ENCODE measurements at regions not wholly inside any gene's neighbourhood (a gene's known extent, or its start where the extent isn't known, plus 50 kb on each side); places are given as distances from the start of the nearest gene placed in this dataset.

GRCh38 chr3:197356741-197357140 lies 58.3 kb upstream of the DLG1 start:
- Histone ChIP-seq H3K36me3 (no peaks in the 10 kb centered on the region), H3K4me1 (peaks cover 21% of the 10 kb centered on the region), H3K27me3 (no peaks in the 10 kb centered on the region), H3K4me3 (ENCODE audit: low read depth, low read length) (no peak overlapping the region), H3K9me3 (0 out of 2 replicates have a peak, but pooled peaks cover 4% of the 10 kb centered on the region)
- TF ChIP-seq, protein P1, sequence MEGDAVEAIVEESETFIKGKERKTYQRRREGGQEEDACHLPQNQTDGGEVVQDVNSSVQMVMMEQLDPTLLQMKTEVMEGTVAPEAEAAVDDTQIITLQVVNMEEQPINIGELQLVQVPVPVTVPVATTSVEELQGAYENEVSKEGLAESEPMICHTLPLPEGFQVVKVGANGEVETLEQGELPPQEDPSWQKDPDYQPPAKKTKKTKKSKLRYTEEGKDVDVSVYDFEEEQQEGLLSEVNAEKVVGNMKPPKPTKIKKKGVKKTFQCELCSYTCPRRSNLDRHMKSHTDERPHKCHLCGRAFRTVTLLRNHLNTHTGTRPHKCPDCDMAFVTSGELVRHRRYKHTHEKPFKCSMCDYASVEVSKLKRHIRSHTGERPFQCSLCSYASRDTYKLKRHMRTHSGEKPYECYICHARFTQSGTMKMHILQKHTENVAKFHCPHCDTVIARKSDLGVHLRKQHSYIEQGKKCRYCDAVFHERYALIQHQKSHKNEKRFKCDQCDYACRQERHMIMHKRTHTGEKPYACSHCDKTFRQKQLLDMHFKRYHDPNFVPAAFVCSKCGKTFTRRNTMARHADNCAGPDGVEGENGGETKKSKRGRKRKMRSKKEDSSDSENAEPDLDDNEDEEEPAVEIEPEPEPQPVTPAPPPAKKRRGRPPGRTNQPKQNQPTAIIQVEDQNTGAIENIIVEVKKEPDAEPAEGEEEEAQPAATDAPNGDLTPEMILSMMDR (IDR thresholded peaks at IDR 0.05; ENCODE audit: low read depth, low read length) = no peak
- DNase-seq = no peak

DNA sequence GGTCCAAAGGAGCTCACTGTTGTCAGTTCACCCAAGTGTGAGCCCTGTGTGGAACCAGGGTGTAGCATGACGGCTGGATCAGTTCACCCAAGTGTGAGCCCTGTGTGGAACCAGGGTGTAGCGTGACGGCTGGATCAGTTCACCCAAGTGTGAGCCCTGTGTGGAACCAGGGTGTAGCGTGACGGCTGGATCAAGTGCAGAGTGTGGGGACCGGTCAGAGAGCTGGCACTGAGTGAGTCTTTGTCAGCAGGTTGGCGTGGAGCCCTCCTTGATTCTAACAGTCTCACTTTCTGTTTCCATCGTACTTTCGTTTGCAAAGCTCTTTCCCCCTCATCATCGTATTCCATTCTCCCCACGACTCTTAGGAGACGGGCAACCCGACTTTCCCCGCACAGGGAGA lies 57.9 kb upstream of the DLG1 start:
- H3K9me3 ChIP-seq = 0 out of 2 replicates have a peak, but pooled peaks cover 4% of the 10 kb centered on the region
- H3K36me3 ChIP-seq = no peaks in the 10 kb centered on the region
- DNase-seq = no peak
- H3K4me1 ChIP-seq = peaks cover 21% of the 10 kb centered on the region
- TF ChIP-seq, protein P1 (IDR thresholded peaks at IDR 0.05; ENCODE audit: low read depth, low read length) = no peak
- H3K27me3 ChIP-seq = no peaks in the 10 kb centered on the region
- H3K4me3 ChIP-seq (ENCODE audit: low read depth, low read length) = no peak overlapping the region

- DNase-seq = no peak
- TF ChIP-seq, protein P1 (IDR thresholded peaks at IDR 0.05; ENCODE audit: low read depth, low read length) = no peak
Observed at GRCh38 chr3:197355713-197356112, 57.3 kb upstream of the DLG1 start.

DNA sequence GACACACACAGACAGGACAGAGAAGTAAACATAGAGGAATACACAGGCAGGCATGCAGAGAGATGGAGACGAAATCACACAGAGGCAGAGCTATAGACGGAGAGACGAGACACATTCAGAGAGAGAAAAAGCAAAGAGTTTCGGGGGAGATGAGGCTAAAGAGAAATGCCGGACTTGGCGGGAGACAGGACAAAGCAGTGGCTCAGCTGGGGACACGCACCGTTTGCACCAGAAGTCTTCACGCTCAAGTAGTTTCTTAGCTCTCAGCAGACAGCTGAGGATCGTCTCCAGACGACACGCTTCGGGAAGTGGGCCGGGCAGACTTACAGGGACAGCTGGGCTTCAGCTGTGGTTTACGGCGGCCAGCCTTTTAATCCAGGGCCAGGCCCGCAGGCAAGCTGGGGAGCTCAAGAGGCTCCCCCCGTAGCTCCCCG lies 56.2 kb upstream of the DLG1 start:
- no peaks in the 10 kb centered on the region for H3K36me3 ChIP-seq
- no peaks in the 10 kb centered on the region for H3K9me3 ChIP-seq
- H3K4me1 ChIP-seq = peaks cover 21% of the 10 kb centered on the region
- H3K27me3 ChIP-seq = no peaks in the 10 kb centered on the region
- TF ChIP-seq, protein P1 (IDR thresholded peaks at IDR 0.05; ENCODE audit: low read depth, low read length) = no peak
- peak; percentile 38 for DNase-seq
- no peak overlapping the region for H3K4me3 ChIP-seq (ENCODE audit: low read depth, low read length)

More at GRCh38 chr3:197355713-197356112, 57.3 kb upstream of the DLG1 start:
- Histone ChIP-seq H3K9me3 (0 out of 2 replicates have a peak, but pooled peaks cover 4% of the 10 kb centered on the region), H3K4me1 (peaks cover 21% of the 10 kb centered on the region), H3K36me3 (no peaks in the 10 kb centered on the region), H3K27me3 (no peaks in the 10 kb centered on the region), H3K4me3 (ENCODE audit: low read depth, low read length) (no peak overlapping the region)

GRCh38 chr3:197353867-197354567 lies 55.6 kb upstream of the DLG1 start:
- Histone ChIP-seq H3K4me1 (peaks cover 21% of the 10 kb centered on the region), H3K4me3 (ENCODE audit: low read depth, low read length) (no peak overlapping the region), H3K36me3 (no peaks in the 10 kb centered on the region), H3K9me3 (no peaks in the 10 kb centered on the region), H3K27me3 (no peaks in the 10 kb centered on the region)
- TF ChIP-seq, protein P1 (IDR thresholded peaks at IDR 0.05; ENCODE audit: low read depth, low read length) = no peak
- DNase-seq = no peak
